CD4-positive, alpha-beta T cell treated with Interferon alpha-2 for 1 hour (primary cell): ENCODE measurements at regions not wholly inside any gene's neighbourhood (a gene's known extent, or its start where the extent isn't known, plus 50 kb on each side); places are given as distances from the start of the nearest gene placed in this dataset.
"Not testable (repeated sequence)": the region's sequence is repeated elsewhere in the genome, so short reads cannot be mapped to it uniquely, and the experiment has no call there.

Experiments used
- DNase-seq, 2 donors: peaks; one replicate each; pipeline ENCODE4 v3.0.0-alpha.2; 2020 to 2022

GRCh38 chr1:78250201-78250600 lies 204.4 kb downstream of the GIPC2 start:
- no peak for DNase-seq

- DNase-seq: no peak
Measured at GRCh38 chr1:78254517-78254916, 208.8 kb downstream of the GIPC2 start.

GRCh38 chr1:78255383-78255782 lies 209.6 kb downstream of the GIPC2 start:
- no peak for DNase-seq

- no peak for DNase-seq
Measured at GRCh38 chr1:78255846-78256245, 210.1 kb downstream of the GIPC2 start.

GRCh38 chr1:78263459-78263858 lies 217.7 kb downstream of the GIPC2 start:
- DNase-seq: no peak

- DNase-seq: no peak
Measured at GRCh38 chr1:78263946-78264345, 218.2 kb downstream of the GIPC2 start.

- no peak for DNase-seq
Measured at GRCh38 chr1:78267513-78268218, 221.9 kb downstream of the GIPC2 start.

- no peak for DNase-seq
Measured at GRCh38 chr1:78269591-78269990, 221.2 kb upstream of the PTGFR start.

GRCh38 chr1:78271423-78271822 lies 219.4 kb upstream of the PTGFR start:
- DNase-seq: not testable (repeated sequence)

GRCh38 chr1:78274814-78275213 lies 216.0 kb upstream of the PTGFR start:
- DNase-seq: no peak

- no peak for DNase-seq
Measured at GRCh38 chr1:78275456-78275855, 215.3 kb upstream of the PTGFR start.

- no peak for DNase-seq
Measured at GRCh38 chr1:78275906-78276685, 214.7 kb upstream of the PTGFR start.

GRCh38 chr1:78277253-78277652 lies 213.5 kb upstream of the PTGFR start:
- no peak for DNase-seq

GRCh38 chr1:78279051-78279450 lies 211.7 kb upstream of the PTGFR start:
- no peak for DNase-seq

- DNase-seq: no peak
Measured at GRCh38 chr1:78280626-78281025, 210.1 kb upstream of the PTGFR start.

- DNase-seq: no peak
Measured at GRCh38 chr1:78281580-78281979, 209.2 kb upstream of the PTGFR start.

GRCh38 chr1:78283691-78284090 lies 207.1 kb upstream of the PTGFR start:
- no peak for DNase-seq

GRCh38 chr1:78284354-78284753 lies 206.4 kb upstream of the PTGFR start:
- DNase-seq: no peak

GRCh38 chr1:78286686-78287085 lies 204.1 kb upstream of the PTGFR start:
- no peak for DNase-seq

GRCh38 chr1:78289603-78290002 lies 201.2 kb upstream of the PTGFR start:
- no peak for DNase-seq

GRCh38 chr1:78291418-78291817 lies 199.4 kb upstream of the PTGFR start:
- DNase-seq: no peak

GRCh38 chr1:78291872-78292271 lies 198.9 kb upstream of the PTGFR start:
- no peak for DNase-seq

GRCh38 chr1:78292361-78292760 lies 198.4 kb upstream of the PTGFR start:
- DNase-seq: no peak

GRCh38 chr1:78297836-78298235 lies 192.9 kb upstream of the PTGFR start:
- no peak for DNase-seq

- DNase-seq: no peak
Measured at GRCh38 chr1:78298349-78298748, 192.4 kb upstream of the PTGFR start.
